ENCODE measurements at regions not wholly inside any gene's neighbourhood (a gene's known extent, or its start where the extent isn't known, plus 50 kb on each side); places are given as distances from the start of the nearest gene placed in this dataset.

DNA sequence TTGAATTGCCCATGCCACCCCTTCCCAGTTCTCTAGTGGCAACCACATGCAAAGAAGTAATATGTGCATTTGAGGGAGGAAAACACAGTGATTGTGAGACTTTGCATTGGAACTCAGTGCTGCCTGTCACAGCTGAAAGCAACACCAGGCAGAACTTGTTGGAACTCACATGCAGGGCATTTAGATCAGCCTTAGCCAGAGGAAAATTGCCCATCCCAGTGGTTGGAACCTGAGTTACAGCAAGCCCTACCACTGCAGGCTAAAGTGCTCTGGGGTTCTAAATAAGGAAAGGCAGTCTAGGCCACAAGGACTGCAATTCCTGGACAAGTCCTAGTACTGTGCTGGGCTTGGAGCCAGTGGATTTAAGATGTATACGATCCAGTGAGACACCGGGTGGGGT, 245.3 kb upstream of the UFL1 start:
- POLR2A ChIA-PET: no interaction called here
- CTCF ChIA-PET: no interaction called here
- no TSS peak for BruUV-seq (replicated peaks)
- Histone ChIP-seq H3K9me3 (ENCODE audit: control insufficient read depth, insufficient read depth, low read depth, low read length) (no peaks in the 10 kb centered on the region), H3K27me3 (ENCODE audit: control insufficient read depth, insufficient read depth, low read length) (no peaks in the 10 kb centered on the region), H3K4me1 (ENCODE audit: control insufficient read depth, insufficient read depth, low read length) (no peaks in the 10 kb centered on the region), H3K27ac (ENCODE audit: low read length) (no peak overlapping the region), H3K36me3 (ENCODE audit: control insufficient read depth, insufficient read depth, low read length) (no peaks in the 10 kb centered on the region), H3K4me3 (ENCODE audit: low read depth in 2 of 2, low read length in 2 of 2) (no peak overlapping the region)
- DNase-seq (ENCODE audit: low read depth, low spot score): no peak
- intact Hi-C loops (cut with micrococcal nuclease; ENCODE audit: unreplicated experiment): no loop called here
- ATAC-seq: no peak
- in situ Hi-C loops (cut with HindIII; ENCODE audit: low pct_unique_long_range_greater_than_20kb, low sequenced_read_pairs): no loop called here
- TF ChIP-seq, protein P1, sequence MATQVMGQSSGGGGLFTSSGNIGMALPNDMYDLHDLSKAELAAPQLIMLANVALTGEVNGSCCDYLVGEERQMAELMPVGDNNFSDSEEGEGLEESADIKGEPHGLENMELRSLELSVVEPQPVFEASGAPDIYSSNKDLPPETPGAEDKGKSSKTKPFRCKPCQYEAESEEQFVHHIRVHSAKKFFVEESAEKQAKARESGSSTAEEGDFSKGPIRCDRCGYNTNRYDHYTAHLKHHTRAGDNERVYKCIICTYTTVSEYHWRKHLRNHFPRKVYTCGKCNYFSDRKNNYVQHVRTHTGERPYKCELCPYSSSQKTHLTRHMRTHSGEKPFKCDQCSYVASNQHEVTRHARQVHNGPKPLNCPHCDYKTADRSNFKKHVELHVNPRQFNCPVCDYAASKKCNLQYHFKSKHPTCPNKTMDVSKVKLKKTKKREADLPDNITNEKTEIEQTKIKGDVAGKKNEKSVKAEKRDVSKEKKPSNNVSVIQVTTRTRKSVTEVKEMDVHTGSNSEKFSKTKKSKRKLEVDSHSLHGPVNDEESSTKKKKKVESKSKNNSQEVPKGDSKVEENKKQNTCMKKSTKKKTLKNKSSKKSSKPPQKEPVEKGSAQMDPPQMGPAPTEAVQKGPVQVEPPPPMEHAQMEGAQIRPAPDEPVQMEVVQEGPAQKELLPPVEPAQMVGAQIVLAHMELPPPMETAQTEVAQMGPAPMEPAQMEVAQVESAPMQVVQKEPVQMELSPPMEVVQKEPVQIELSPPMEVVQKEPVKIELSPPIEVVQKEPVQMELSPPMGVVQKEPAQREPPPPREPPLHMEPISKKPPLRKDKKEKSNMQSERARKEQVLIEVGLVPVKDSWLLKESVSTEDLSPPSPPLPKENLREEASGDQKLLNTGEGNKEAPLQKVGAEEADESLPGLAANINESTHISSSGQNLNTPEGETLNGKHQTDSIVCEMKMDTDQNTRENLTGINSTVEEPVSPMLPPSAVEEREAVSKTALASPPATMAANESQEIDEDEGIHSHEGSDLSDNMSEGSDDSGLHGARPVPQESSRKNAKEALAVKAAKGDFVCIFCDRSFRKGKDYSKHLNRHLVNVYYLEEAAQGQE (IDR thresholded peaks at IDR 0.05; ENCODE audit: insufficient read depth in 1 of 2, low read depth in 2 of 2, low read length in 1 of 2): no peak
- TF ChIP-seq, protein P2, sequence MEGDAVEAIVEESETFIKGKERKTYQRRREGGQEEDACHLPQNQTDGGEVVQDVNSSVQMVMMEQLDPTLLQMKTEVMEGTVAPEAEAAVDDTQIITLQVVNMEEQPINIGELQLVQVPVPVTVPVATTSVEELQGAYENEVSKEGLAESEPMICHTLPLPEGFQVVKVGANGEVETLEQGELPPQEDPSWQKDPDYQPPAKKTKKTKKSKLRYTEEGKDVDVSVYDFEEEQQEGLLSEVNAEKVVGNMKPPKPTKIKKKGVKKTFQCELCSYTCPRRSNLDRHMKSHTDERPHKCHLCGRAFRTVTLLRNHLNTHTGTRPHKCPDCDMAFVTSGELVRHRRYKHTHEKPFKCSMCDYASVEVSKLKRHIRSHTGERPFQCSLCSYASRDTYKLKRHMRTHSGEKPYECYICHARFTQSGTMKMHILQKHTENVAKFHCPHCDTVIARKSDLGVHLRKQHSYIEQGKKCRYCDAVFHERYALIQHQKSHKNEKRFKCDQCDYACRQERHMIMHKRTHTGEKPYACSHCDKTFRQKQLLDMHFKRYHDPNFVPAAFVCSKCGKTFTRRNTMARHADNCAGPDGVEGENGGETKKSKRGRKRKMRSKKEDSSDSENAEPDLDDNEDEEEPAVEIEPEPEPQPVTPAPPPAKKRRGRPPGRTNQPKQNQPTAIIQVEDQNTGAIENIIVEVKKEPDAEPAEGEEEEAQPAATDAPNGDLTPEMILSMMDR (IDR thresholded peaks at IDR 0.05): no peak
- TF ChIP-seq TCF7L2 (IDR thresholded peaks at IDR 0.05; ENCODE audit: low read depth, low read length) (no peak), SIN3A (IDR thresholded peaks at IDR 0.05; ENCODE audit: borderline replicate concordance, insufficient read depth, low read depth, low read length) (no peak)

DNA sequence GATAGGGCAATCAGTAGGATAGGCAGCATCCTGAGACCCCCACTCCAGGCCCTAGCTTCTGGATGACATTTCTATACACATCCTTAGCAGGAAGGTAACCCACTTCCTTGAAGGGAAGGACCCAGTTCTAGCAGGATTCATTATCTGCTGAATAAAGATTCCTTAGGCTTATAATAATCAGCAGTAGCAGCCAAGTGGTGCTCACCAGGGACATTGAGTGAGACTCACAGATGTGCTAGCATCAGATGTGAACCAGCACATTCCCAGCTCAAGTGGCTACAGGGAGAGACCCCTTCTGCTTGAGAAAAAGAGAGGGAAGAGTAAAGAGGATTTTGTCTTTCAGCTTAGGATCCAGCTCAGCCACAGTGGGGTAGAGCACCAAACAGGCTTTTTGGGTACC, 244.8 kb upstream of the UFL1 start:
- TF ChIP-seq POLR2AphosphoS5 (IDR thresholded peaks at IDR 0.05; ENCODE audit: low read depth, low read length) (no peak), TCF7L2 (IDR thresholded peaks at IDR 0.05; ENCODE audit: low read depth, low read length) (no peak), SIN3A (IDR thresholded peaks at IDR 0.05; ENCODE audit: borderline replicate concordance, insufficient read depth, low read depth, low read length) (no peak)
- TF ChIP-seq, protein P2 (IDR thresholded peaks at IDR 0.05): no peak
- TF ChIP-seq, protein P1 (IDR thresholded peaks at IDR 0.05; ENCODE audit: insufficient read depth in 1 of 2, low read depth in 2 of 2, low read length in 1 of 2): no peak
- H3K4me3 ChIP-seq (ENCODE audit: low read depth in 2 of 2, low read length in 2 of 2): no peak overlapping the region
- BruUV-seq (replicated peaks): no TSS peak
- CTCF ChIA-PET: no interaction called here
- intact Hi-C loops (cut with micrococcal nuclease; ENCODE audit: unreplicated experiment) (no loop called here), in situ Hi-C loops (cut with HindIII; ENCODE audit: low pct_unique_long_range_greater_than_20kb, low sequenced_read_pairs) (no loop called here)
- no peak for DNase-seq (ENCODE audit: low read depth, low spot score)
- no peaks in the 10 kb centered on the region for H3K27me3 ChIP-seq (ENCODE audit: control insufficient read depth, insufficient read depth, low read length)
- H3K4me1 ChIP-seq (ENCODE audit: control insufficient read depth, insufficient read depth, low read length): no peaks in the 10 kb centered on the region
- no peaks in the 10 kb centered on the region for H3K36me3 ChIP-seq (ENCODE audit: control insufficient read depth, insufficient read depth, low read length)
- POLR2A ChIA-PET: no interaction called here
- no peak overlapping the region for H3K27ac ChIP-seq (ENCODE audit: low read length)
- ATAC-seq: no peak
- no peaks in the 10 kb centered on the region for H3K9me3 ChIP-seq (ENCODE audit: control insufficient read depth, insufficient read depth, low read depth, low read length)

Measured in Panc1 (cell line).